Inferior parietal cortex (tissue), 1 donor: ENCODE measurements at regions not wholly inside any gene's neighbourhood (a gene's known extent, or its start where the extent isn't known, plus 50 kb on each side); places are given as distances from the start of the nearest gene placed in this dataset.
"Not testable (repeated sequence)": the region's sequence is repeated elsewhere in the genome, so short reads cannot be mapped to it uniquely, and the experiment has no call there.

Experiments
- DNase-seq: peaks from one replicate; pipeline ENCODE4 v3.0.0-alpha.2; 2016; ENCODE audit errors: extremely low spot score

DNA sequence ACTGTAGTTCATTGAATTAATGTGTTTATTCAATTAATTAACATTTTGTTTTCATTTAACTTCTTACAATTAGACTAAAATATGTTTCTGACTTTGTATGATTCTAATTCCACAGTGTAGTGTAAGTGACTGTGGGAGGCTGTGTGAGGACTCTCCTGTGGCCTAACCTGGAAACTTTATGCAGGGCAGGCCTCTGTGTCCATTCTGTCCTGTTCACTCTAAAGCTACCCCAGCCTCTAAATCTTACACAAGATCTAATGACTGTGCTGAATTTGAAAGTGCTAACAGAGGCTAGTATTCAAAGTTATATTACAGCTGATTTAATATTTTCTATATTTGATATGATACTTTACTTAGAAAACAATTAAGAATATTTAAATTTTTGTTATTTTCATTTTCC lies 270.5 kb upstream of the CDH19 start:
- DNase-seq: no peak

DNA sequence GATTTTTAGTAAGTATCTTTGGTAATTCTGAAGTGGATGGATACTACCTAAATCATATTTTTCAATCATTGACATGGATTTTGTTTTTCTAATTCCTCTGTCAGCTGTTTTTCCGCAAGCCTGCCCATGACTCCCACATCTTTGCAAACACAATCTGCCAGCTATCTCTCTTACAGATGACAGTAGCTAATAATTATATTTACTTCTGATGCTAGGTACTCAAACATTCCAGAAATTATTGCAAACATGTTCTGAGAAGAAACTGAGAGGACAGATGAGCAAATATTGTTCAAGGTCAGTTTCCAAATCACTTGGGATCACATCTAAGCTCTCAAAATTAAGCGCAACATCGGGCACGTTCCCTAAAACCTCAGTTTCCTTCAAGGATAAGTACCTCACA lies 270.0 kb upstream of the CDH19 start:
- DNase-seq: no peak

GRCh38 chr18:66872277-66872676 lies 268.4 kb upstream of the CDH19 start:
- peak; percentile 29 for DNase-seq

DNA sequence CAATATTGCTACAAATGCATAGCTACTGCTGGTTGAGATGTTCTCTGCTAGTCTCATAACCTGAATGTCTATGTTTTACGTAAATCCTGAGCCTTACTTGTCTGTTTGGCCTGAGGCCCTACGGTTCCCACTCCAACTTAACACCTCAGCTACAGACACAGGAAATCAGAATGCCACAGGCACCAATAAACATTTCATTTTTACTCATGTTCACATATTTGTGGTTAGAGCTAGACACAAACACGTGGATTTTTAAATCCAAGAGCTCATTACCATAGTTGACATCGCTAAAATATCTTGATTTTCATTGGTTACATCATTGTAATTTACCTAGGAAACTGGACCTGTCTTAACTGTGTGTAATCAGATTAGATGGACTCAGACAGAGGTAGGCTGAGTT lies 263.8 kb upstream of the CDH19 start:
- no peak for DNase-seq

- DNase-seq: not testable (repeated sequence)
Observed at GRCh38 chr18:66866427-66866940, 262.6 kb upstream of the CDH19 start.

GRCh38 chr18:66838340-66838987 lies 234.6 kb upstream of the CDH19 start:
- DNase-seq: no peak

GRCh38 chr18:66833646-66834045 lies 229.8 kb upstream of the CDH19 start:
- no peak for DNase-seq

- no peak for DNase-seq
Observed at GRCh38 chr18:66826211-66826610, 222.3 kb upstream of the CDH19 start.

- DNase-seq: no peak
Observed at GRCh38 chr18:66825347-66825746, 221.5 kb upstream of the CDH19 start.

GRCh38 chr18:66819235-66819634 lies 215.3 kb upstream of the CDH19 start:
- no peak for DNase-seq

DNA sequence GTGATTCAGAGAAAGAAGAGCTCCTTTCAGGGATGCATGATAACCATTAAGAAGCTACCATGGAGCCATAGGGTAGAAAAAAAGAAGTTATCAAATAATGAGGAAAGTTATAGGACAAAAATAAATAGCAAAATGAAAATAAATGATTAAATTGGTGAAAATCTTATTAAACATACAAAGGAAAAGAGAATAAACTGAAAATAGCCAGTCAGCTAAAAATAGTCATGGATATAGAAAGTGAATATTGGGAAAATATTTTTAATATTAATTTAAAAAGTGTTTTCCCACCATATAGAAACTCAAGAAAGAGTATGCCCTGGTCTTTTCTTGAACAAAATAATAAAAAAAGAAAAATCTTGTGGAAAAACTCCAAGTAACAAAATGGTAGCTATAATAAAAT lies 209.2 kb upstream of the CDH19 start:
- no peak for DNase-seq

GRCh38 chr18:66795051-66795450 lies 191.2 kb upstream of the CDH19 start:
- no peak for DNase-seq

DNA sequence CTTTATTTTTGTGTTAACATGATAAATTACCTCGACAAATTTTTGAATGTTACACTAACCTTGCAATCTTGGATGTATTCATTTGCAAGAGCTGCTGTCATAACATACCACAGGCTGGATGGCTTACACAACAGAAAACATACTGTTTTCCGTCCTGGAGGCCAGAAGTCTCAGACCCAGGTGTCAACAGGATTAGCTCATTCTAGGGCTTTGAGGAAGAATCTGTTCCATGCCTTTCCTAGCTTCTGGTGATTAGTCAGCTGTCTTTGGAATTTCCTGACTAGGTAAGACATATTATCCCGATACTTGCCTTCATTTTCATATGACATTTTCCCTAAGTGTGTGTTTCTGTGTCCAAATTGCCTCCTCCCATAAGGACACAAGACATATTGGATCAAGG lies 188.6 kb upstream of the CDH19 start:
- DNase-seq: no peak

DNA sequence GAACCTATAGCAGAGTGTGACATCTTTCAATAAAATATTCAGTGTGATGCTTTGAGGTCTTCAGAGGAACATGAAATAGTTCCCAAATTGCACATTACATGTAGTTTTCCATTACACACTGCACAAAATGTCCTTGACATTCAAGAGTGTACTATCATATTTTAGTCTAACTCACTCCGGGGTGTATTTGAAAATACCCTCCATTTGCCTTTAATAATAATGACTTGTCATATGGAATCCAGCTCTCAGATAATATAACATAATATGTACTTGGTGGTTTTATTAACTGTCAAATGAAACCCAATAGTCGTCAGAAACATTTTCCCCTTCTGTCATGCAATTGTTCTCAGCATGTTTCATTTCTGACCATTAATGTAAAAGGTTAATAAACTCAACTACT lies 176.7 kb upstream of the CDH19 start:
- no peak for DNase-seq

DNA sequence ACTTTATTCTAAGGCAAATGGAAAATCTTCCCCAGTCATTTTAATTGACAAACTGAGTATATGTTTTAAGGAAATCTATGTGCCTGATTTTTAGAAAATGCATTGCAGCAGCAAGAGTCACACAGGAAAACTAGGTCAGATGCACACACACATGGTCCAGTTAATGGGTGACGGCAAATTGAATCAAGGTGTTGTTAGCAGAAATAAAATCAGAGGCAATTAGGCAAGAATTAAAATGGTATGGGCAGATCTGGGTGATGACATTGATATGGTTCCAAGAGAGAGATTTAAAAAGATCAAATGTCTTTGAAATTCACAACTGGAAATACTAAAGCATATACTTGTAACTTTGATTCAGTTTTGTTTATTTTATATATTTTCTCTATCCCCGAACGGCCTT lies 174.2 kb upstream of the CDH19 start:
- no peak for DNase-seq

DNA sequence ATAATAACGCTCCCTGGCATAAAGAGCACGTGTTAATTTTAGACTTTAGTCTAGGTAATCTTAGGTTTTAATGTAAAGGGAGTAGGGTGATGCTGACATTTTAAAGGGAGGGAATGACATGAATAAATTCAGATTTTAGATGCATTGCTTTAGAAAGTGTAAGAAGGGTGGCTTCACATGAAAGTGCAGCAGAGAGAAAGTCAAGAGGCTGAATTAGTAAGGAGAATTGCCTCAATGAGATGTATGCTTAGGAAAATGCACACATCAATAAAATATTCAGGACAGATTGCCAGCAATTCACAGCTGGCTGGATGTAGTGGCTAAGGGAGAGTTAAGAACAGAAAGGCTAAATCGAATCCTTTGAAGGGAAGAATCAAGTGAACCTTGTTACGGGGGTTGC lies 165.5 kb upstream of the CDH19 start:
- no peak for DNase-seq

GRCh38 chr18:66764230-66764629 lies 160.3 kb upstream of the CDH19 start:
- DNase-seq: no peak

DNA sequence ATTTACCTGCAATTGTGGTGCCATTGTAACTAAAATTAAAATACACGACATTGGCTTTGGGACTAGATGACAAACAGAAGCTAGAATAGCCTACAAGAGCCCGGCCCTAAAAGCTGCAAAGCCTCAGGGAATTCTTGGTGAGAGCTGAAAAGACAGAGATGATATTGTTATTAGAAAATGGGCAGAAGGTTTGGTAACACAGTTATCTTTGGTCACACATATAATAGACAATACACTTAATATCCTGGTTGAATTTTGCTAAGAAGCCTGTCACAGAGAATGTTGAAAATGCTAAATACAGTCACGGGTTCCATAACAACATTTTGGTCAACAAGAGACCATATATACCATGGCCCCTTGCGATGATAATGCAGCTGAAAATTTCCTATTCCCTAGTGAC lies 157.3 kb upstream of the CDH19 start:
- no peak for DNase-seq

GRCh38 chr18:66760559-66760958 lies 156.7 kb upstream of the CDH19 start:
- no peak for DNase-seq

DNA sequence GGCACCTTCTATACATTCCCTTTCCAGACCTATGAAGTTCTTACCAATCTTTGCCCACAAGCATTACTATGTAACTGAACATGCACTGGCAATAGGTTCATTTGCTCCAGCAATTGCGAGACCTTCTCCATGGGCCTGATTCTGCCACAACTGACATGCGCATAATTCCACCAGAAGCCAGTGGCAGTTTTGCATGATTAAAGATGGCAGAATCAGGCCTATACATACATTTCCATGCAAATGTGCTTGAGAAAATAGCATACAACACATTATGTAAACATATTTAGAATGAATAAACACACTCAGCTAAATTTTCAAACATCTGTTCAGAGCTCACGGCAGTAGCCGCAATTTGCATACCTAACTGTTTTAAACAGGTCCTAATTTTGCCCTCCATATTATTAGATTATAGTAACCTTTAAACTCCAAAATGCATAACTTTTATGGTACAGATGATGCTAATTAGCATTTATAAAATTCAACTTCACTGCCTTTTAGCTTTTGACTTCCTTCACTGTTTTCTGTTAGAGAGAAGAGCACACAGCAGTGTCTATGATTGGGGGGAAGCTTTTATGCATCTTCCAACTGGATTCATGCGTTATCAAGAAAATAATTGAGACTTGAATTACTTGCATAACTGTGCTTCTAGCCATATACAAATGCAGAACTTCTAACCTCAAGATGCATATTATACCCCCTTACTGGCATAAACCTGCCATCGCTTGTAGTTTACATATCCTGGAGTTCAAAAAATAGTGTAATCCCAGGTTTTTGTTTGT lies 155.3 kb upstream of the CDH19 start:
- no peak for DNase-seq

DNA sequence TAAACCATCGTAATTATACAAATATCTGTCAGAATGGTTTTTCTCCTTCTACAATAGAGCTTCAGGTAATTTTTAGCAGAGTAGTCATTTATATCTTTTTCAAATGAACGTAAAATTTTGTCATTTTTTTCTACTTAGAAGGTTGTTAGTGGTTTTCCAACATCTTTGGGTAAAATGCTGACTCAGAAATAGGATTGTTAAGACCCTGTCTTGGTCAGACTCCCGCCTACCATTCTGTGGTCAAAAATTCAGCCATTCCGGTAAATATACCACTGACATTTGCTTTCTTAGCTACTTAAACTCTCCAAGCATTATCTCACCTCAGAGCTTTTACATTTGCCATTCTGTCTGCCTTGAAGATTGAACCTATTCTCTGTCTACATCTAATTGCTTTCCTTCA lies 154.1 kb upstream of the CDH19 start:
- no peak for DNase-seq

DNA sequence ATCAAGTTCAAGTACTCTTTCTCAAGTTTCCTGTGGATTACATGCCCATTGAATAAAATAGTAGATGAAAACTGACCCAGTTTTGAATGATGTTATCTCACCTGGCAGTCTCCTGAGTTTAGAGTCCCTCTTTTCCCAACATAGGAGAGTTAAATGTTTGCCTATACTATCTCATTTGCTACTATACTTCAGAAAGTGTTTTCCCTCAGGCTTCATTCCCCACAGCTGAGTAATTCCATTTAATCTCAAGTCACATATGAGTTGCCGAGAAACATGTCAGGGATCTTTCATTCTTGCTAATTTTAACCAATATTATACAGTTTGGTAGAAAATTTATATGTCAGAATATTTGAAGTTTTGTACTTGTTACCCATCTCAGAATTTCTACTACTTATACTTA lies 150.4 kb upstream of the CDH19 start:
- no peak for DNase-seq

GRCh38 chr18:66752733-66753132 lies 148.8 kb upstream of the CDH19 start:
- DNase-seq: no peak
